H1 (cell line): ENCODE measurements at regions not wholly inside any gene's neighbourhood (a gene's known extent, or its start where the extent isn't known, plus 50 kb on each side); places are given as distances from the start of the nearest gene placed in this dataset.

Experiments used
- CTCF ChIA-PET: fragments of 300-600 bp; sonication (Branson Sonifier 250); formaldehyde crosslinking; loops from one replicate; lab custom pipeline; 2021; ENCODE audit not compliant: partially characterized antibody; lab: Charles Lee
- POLR2A ChIA-PET: fragments of 300-600 bp; sonication (Branson Sonifier 250); formaldehyde crosslinking; loops from one replicate; lab custom pipeline; 2021; ENCODE audit warnings: inconsistent platforms; ENCODE audit not compliant: partially characterized antibody; lab: Charles Lee
- DNase-seq, 2 experiments: peaks; one replicate each; pipeline versions ENCODE4 v3.0.0 to v3.0.0-alpha.2; 2010 to 2022; ENCODE audit warnings: low spot score in 2 of 2, low read depth in 1 of 2, mixed read lengths in 1 of 2
- FAIRE-seq: peaks from 2 replicates; lab custom pipeline; 2011; peaks lifted over from hg19 to GRCh38; lab: Jason Lieb, UNC
- H2AFZ ChIP-seq: 2 replicates; pipeline ENCODE4 v1.8.1; 2012; ENCODE audit warnings: low read length, inconsistent platforms
- H2AK5ac ChIP-seq: 2 replicates; pipeline ENCODE4 v1.6.1; 2013; ENCODE audit warnings: low read depth, low read length
- H2BK120ac ChIP-seq: replicated peaks from 2 replicates; pipeline ENCODE3; 2013; ENCODE audit warnings: low read depth, low read length, inconsistent platforms
- H2BK12ac ChIP-seq: 2 replicates; pipeline ENCODE4 v1.6.1; 2013; ENCODE audit warnings: low read depth, low read length
- H2BK15ac ChIP-seq: 2 replicates; pipeline ENCODE4 v1.6.1; 2013; ENCODE audit warnings: low read length
- H2BK20ac ChIP-seq: 2 replicates; pipeline ENCODE4 v1.6.1; 2013; ENCODE audit warnings: low read length
- H2BK5ac ChIP-seq: 2 replicates; pipeline ENCODE4 v1.6.1; 2013; ENCODE audit warnings: low read depth, low read length
- H3K14ac ChIP-seq: 2 replicates; pipeline ENCODE4 v1.6.1; 2013; ENCODE audit warnings: inconsistent platforms; ENCODE audit not compliant: insufficient read length
- H3K18ac ChIP-seq: 2 replicates; pipeline ENCODE4 v1.6.1; 2013; ENCODE audit warnings: low read length; ENCODE audit errors: extremely low read depth
- H3K23ac ChIP-seq: 2 replicates; pipeline ENCODE4 v1.6.1; 2013; ENCODE audit warnings: inconsistent platforms; ENCODE audit not compliant: insufficient read length
- H3K23me2 ChIP-seq: 2 replicates; pipeline ENCODE4 v1.6.1; 2013; ENCODE audit warnings: low read depth, low read length
- H3K27ac ChIP-seq: 2 replicates; pipeline ENCODE4 v1.6.1; 2011; ENCODE audit warnings: low read depth, low read length, inconsistent platforms
- H3K27me3 ChIP-seq, 4 experiments: replicated peaks in 1 of 4; 1 replicate in 1 of 4; 2 replicates in 3 of 4; pipeline versions ENCODE4 v1.6.1 to v1.8.1; 2011 to 2013; ENCODE audit warnings: low read length in 3 of 4, mild to moderate bottlenecking in 3 of 4, inconsistent platforms in 2 of 4, mixed read lengths in 2 of 4, moderate library complexity in 1 of 4; ENCODE audit not compliant: control insufficient read depth in 3 of 4, insufficient read depth in 3 of 4; ENCODE audit errors: extremely low read depth in 1 of 4
- H3K36me3 ChIP-seq, 4 experiments: 2 replicates each; pipeline versions ENCODE4 v1.6.1 to v1.8.1; 2011 to 2013; ENCODE audit warnings: mild to moderate bottlenecking in 4 of 4, low read length in 3 of 4, moderate library complexity in 2 of 4, control low read depth in 1 of 4, inconsistent platforms in 1 of 4; ENCODE audit not compliant: insufficient read depth in 4 of 4, control insufficient read depth in 2 of 4
- H3K4ac ChIP-seq: replicated peaks from 2 replicates; pipeline ENCODE3; 2013; ENCODE audit warnings: low read length, low read depth, mixed read lengths, inconsistent platforms; ENCODE audit not compliant: insufficient read length
- H3K4me1 ChIP-seq, 4 experiments: replicated peaks in 1 of 4; 1 replicate in 1 of 4; 2 replicates in 3 of 4; pipeline versions ENCODE4 v1.6.1 to v1.8.1; 2011 to 2013; ENCODE audit warnings: low read length in 3 of 4, inconsistent platforms in 2 of 4, mixed read lengths in 1 of 4; ENCODE audit not compliant: insufficient read depth in 4 of 4, control insufficient read depth in 3 of 4
- H3K4me2 ChIP-seq, 2 experiments: 2 replicates each; pipeline versions ENCODE4 v1.6.1 to v1.8.1; 2011 to 2013; ENCODE audit warnings: low read depth in 2 of 2, low read length in 2 of 2, control low read depth in 1 of 2, inconsistent platforms in 1 of 2, mild to moderate bottlenecking in 1 of 2; ENCODE audit not compliant: insufficient read depth in 1 of 2
- H3K4me3 ChIP-seq, 4 experiments: fragments of 200-600, 300-600 bp in 1 of 4; sonication (generic), shearing (Covaris generic), sonication (Bioruptor Twin) in 1 of 4; 2 replicates each; pipeline versions ENCODE4 v1.5.1 to v1.8.1; 2011 to 2016; ENCODE audit warnings: low read length in 4 of 4, low read depth in 3 of 4, control low read depth in 2 of 4, inconsistent platforms in 2 of 4, mild to moderate bottlenecking in 2 of 4, mixed read lengths in 1 of 4, moderate library complexity in 1 of 4; ENCODE audit not compliant: insufficient read depth in 2 of 4; ENCODE audit errors: extremely low read depth in 1 of 4
- H3K56ac ChIP-seq: replicated peaks from 2 replicates; pipeline ENCODE3; 2013; ENCODE audit warnings: low read depth, mild to moderate bottlenecking, mixed read lengths, low read length, inconsistent platforms; ENCODE audit not compliant: insufficient read length
- H3K79me1 ChIP-seq: 2 replicates; pipeline ENCODE4 v1.6.1; 2013; ENCODE audit warnings: low read depth, low read length, control low read depth
- H3K79me2 ChIP-seq, 2 experiments: 2 replicates each; pipeline versions ENCODE4 v1.6.1 to v1.8.1; 2012 to 2013; ENCODE audit warnings: low read length in 2 of 2, mild to moderate bottlenecking in 2 of 2, inconsistent platforms in 1 of 2; ENCODE audit not compliant: insufficient read depth in 2 of 2, control insufficient read depth in 1 of 2
- H3K9ac ChIP-seq, 4 experiments: replicated peaks in 1 of 4; 1 replicate in 1 of 4; 2 replicates in 3 of 4; pipeline versions ENCODE4 v1.6.1 to v1.8.1; 2011 to 2013; ENCODE audit warnings: low read depth in 3 of 4, low read length in 3 of 4, control low read depth in 2 of 4, mild to moderate bottlenecking in 2 of 4, moderate library complexity in 2 of 4, inconsistent platforms in 1 of 4; ENCODE audit errors: extremely low read depth in 1 of 4
- H3K9me3 ChIP-seq, 2 experiments: 2 replicates each; pipeline versions ENCODE4 v1.6.1 to v1.8.1; 2012 to 2013; ENCODE audit warnings: mild to moderate bottlenecking in 2 of 2, moderate library complexity in 2 of 2, control low read depth in 1 of 2, inconsistent platforms in 1 of 2, low read depth in 1 of 2, low read length in 1 of 2, mixed read lengths in 1 of 2; ENCODE audit not compliant: insufficient read depth in 2 of 2
- H4K20me1 ChIP-seq, 2 experiments: replicated peaks in 1 of 2; 2 replicates each; pipeline versions ENCODE3 to v1.8.1; 2011 to 2013; ENCODE audit warnings: inconsistent platforms in 2 of 2, low read length in 2 of 2, mild to moderate bottlenecking in 1 of 2; ENCODE audit not compliant: insufficient read depth in 2 of 2, control insufficient read depth in 1 of 2
- H4K5ac ChIP-seq: 2 replicates; pipeline ENCODE4 v1.6.1; 2013; ENCODE audit warnings: low read length, low read depth, mixed read lengths, inconsistent platforms; ENCODE audit not compliant: insufficient read length
- H4K8ac ChIP-seq: 2 replicates; pipeline ENCODE4 v1.8.0; 2013; ENCODE audit warnings: mild to moderate bottlenecking, moderate library complexity, low read length, inconsistent platforms; ENCODE audit not compliant: insufficient read depth; ENCODE audit errors: extremely low read depth
- H4K91ac ChIP-seq: replicated peaks from 2 replicates; pipeline ENCODE3; 2013; ENCODE audit warnings: low read length, mixed read lengths, inconsistent platforms; ENCODE audit not compliant: insufficient read length
- ASH2L ChIP-seq: fragments of 200-600, 300-600 bp; sonication (generic); IDR thresholded peaks from one replicate; pipeline ENCODE4 v1.7.1; 2017; ENCODE audit warnings: low read length
- CBX8 ChIP-seq: fragments of 300-800, 300-1000 bp; sonication (generic); IDR thresholded peaks from 2 replicates; pipeline ENCODE4 v1.7.1; 2016; ENCODE audit warnings: low read depth, low read length, borderline replicate concordance
- CEBPB ChIP-seq: IDR thresholded peaks from 2 replicates; pipeline ENCODE4 v1.6.1; 2012; ENCODE audit warnings: low read depth, low read length
- RFX5 ChIP-seq: IDR thresholded peaks from 2 replicates; pipeline ENCODE4 v1.6.1; 2011; ENCODE audit warnings: low read depth, low read length, improper control_type of control experiment, borderline replicate concordance
- TAF1 ChIP-seq: IDR thresholded peaks from 2 replicates; pipeline ENCODE4 v1.6.1; 2011; ENCODE audit warnings: mild to moderate bottlenecking, low read depth, low read length
- YY1 ChIP-seq: IDR thresholded peaks from 2 replicates; pipeline ENCODE4 v1.6.1; 2011; ENCODE audit warnings: low read depth, mild to moderate bottlenecking, low read length
- WGBS, 2 experiments: shearing (Covaris generic) in 1 of 2; methylation state at CpG; one replicate each; pipeline versions ENCODE4 v1.1.6 to v1.1.7; 2013 to 2015; ENCODE audit warnings: low lambda C conversion rate in 2 of 2, mixed read lengths in 2 of 2, inconsistent platforms in 1 of 2, low coverage in 1 of 2, missing lambda C conversion rate in 1 of 2; ENCODE audit not compliant: insufficient replicate concordance in 2 of 2, insufficient coverage in 1 of 2, insufficient read length in 1 of 2; ENCODE audit errors: extremely low coverage in 1 of 2, missing lambda C conversion rate in 1 of 2; 5-methylcytosine and 5-hydroxymethylcytosine counted together

- H3K4me1 ChIP-seq, result peaks cover 0 to 3% (median 0%) of the 10 kb centered on the region in 4 experiments; a peak in 1 of 7 replicates
- no peak overlapping the region for H3K4ac ChIP-seq
- H2AK5ac ChIP-seq, result no peak overlapping the region
- H2BK12ac ChIP-seq, result no peak overlapping the region
- no peak overlapping the region for H2BK15ac ChIP-seq
- H3K27me3 ChIP-seq, result no peaks in the 10 kb centered on the region
- H4K8ac ChIP-seq, result no peak overlapping the region
- no peak overlapping the region for H2BK5ac ChIP-seq
- H3K23ac ChIP-seq, result no peak overlapping the region
- no peak overlapping the region for H4K91ac ChIP-seq
- no peaks in the 10 kb centered on the region for H3K79me1 ChIP-seq
- TF ChIP-seq CBX8 (no peak), TAF1 (no peak), YY1 (no peak), ASH2L (no peak), CEBPB (no peak), RFX5 (no peak)
- no peaks in the 10 kb centered on the region for H4K20me1 ChIP-seq
- DNase-seq (no peak), FAIRE-seq (no peak)
- no peak overlapping the region for H3K14ac ChIP-seq
- H3K9me3 ChIP-seq, result peaks cover 32 to 34% of the 10 kb centered on the region in 2 experiments
- H2BK120ac ChIP-seq, result no peak overlapping the region
- WGBS, 2 experiments, result 95% methylated on average over 10 of the region's 10 CpGs; no CpG with 5 or more reads in 1 of the 2 experiments
- H3K27ac ChIP-seq, result no peak overlapping the region
- peaks cover 2% of the 10 kb centered on the region; the same call in 1 of the 2 replicates for H3K23me2 ChIP-seq
- CTCF ChIA-PET, result no interaction called here
- no peak overlapping the region for H3K56ac ChIP-seq
- POLR2A ChIA-PET, result interaction anchor here (0.9 kb wide), 1 partner anchor 151 kb away, joined by 3 read pairs; no protein-coding TSS in a partner anchor
- H3K36me3 ChIP-seq, result no peaks in the 10 kb centered on the region
- H2BK20ac ChIP-seq, result no peak overlapping the region
- H3K4me2 ChIP-seq, result no peak overlapping the region
- no peaks in the 10 kb centered on the region for H3K79me2 ChIP-seq
- no peak overlapping the region for H3K18ac ChIP-seq
- H3K9ac ChIP-seq, result no peak overlapping the region
- no peak overlapping the region for H4K5ac ChIP-seq
- H3K4me3 ChIP-seq, result no peak overlapping the region
- H2AFZ ChIP-seq, result no peak overlapping the region
Measured at GRCh38 chr13:33690354-33690753, 127.6 kb upstream of the RFC3 start.
